Mesothelial cell of epicardium (in vitro differentiated cells): ENCODE measurements at regions not wholly inside any gene's neighbourhood (a gene's known extent, or its start where the extent isn't known, plus 50 kb on each side); places are given as distances from the start of the nearest gene placed in this dataset.
A peak's percentile ranks its signal among the peaks of the same experiment; 100 is the strongest.

Experiments used
- DNase-seq, 2 experiments: peaks; one replicate each; pipeline ENCODE4 v3.0.0; 2021; ENCODE audit warnings: low spot score in 2 of 2; ENCODE audit not compliant: unreplicated experiment in 2 of 2
- H3K27ac Mint-ChIP-seq: 2 replicates; pipeline ENCODE4 v1.8.0; 2021; ENCODE audit warnings: mixed read lengths
- H3K27me3 Mint-ChIP-seq: 2 replicates; pipeline ENCODE4 v1.8.0; 2021; ENCODE audit warnings: low read depth, mixed read lengths
- H3K36me3 Mint-ChIP-seq: 2 replicates; pipeline ENCODE4 v1.8.0; 2021; ENCODE audit warnings: mixed read lengths
- H3K4me1 Mint-ChIP-seq: 2 replicates; pipeline ENCODE4 v1.8.0; 2021; ENCODE audit warnings: mixed read lengths
- H3K4me3 Mint-ChIP-seq: 2 replicates; pipeline ENCODE4 v1.8.0; 2021; ENCODE audit warnings: mild to moderate bottlenecking, moderate library complexity, mixed read lengths
- H3K9me3 Mint-ChIP-seq: 2 replicates; pipeline ENCODE4 v1.8.0; 2021; ENCODE audit warnings: mixed read lengths
- TF ChIP-seq, protein P1 (sequence below): fragments of 200-600 bp; sonication (generic); IDR thresholded peaks from one replicate; pipeline ENCODE4 v1.5.0; 2021; ENCODE audit warnings: antibody characterized with exemption; ENCODE audit not compliant: unreplicated experiment

- H3K27me3 Mint-ChIP-seq, result no peaks in the 10 kb centered on the region
- no peak overlapping the region for H3K4me3 Mint-ChIP-seq
- TF ChIP-seq, protein P1, sequence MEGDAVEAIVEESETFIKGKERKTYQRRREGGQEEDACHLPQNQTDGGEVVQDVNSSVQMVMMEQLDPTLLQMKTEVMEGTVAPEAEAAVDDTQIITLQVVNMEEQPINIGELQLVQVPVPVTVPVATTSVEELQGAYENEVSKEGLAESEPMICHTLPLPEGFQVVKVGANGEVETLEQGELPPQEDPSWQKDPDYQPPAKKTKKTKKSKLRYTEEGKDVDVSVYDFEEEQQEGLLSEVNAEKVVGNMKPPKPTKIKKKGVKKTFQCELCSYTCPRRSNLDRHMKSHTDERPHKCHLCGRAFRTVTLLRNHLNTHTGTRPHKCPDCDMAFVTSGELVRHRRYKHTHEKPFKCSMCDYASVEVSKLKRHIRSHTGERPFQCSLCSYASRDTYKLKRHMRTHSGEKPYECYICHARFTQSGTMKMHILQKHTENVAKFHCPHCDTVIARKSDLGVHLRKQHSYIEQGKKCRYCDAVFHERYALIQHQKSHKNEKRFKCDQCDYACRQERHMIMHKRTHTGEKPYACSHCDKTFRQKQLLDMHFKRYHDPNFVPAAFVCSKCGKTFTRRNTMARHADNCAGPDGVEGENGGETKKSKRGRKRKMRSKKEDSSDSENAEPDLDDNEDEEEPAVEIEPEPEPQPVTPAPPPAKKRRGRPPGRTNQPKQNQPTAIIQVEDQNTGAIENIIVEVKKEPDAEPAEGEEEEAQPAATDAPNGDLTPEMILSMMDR, result no peak
- peaks cover 17% of the 10 kb centered on the region for H3K4me1 Mint-ChIP-seq
- no peaks in the 10 kb centered on the region for H3K36me3 Mint-ChIP-seq
- DNase-seq, result no peak
- no peaks in the 10 kb centered on the region for H3K9me3 Mint-ChIP-seq
- H3K27ac Mint-ChIP-seq, result peak overlapping the region; percentile 71
Measured at GRCh38 chr6:11434565-11435326, 102.8 kb upstream of the TMEM170B start.

GRCh38 chr6:11433860-11434259 is 103.7 kb upstream of the TMEM170B start:
- Mint-ChIP-seq H3K4me1 (peaks cover 18% of the 10 kb centered on the region), H3K27ac (no peak overlapping the region)

DNA sequence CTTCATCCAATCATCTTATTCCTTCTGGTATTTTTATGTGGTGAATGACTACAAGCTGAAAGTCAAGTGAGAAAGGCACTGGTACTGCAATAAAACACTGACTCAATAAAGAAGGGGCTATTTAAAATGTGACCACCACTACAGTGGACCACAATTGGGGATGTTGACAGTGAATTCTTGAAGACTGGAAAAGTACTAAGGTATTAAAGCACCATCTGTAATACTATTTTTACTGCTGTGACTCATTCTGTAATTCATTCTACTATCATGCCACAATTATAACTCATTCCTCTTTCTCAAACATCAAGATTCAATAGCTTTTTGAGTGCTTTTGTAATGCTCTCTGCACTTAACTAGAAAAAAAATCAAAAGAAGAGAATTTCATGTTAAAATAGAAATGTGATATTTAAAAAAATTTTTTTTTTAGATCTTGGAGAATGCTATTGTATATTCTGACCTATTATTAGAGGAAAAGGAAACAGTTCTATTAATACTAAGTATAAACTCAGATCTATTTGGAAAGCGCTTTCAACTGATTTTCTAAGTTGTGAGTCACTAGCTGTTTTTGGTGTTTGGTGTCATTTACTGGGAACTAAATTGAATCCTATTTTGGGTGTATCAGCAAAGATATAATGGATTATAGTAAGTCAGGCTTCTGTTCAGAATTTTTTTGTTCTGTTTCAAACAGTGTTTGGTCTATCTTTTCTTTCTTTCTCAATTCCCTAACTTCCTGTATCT is 104.7 kb upstream of the TMEM170B start:
- TF ChIP-seq, protein P1, result no peak

More at GRCh38 chr6:11433860-11434259, 103.7 kb upstream of the TMEM170B start:
- TF ChIP-seq, protein P1, result no peak
- Mint-ChIP-seq H3K36me3 (no peaks in the 10 kb centered on the region), H3K9me3 (no peaks in the 10 kb centered on the region), H3K27me3 (no peaks in the 10 kb centered on the region), H3K4me3 (no peak overlapping the region)
- DNase-seq, result no peak

GRCh38 chr6:11432091-11432490 is 105.5 kb upstream of the TMEM170B start:
- H3K4me1 Mint-ChIP-seq, result peaks cover 34% of the 10 kb centered on the region
- no peak overlapping the region for H3K4me3 Mint-ChIP-seq
- TF ChIP-seq, protein P1, result no peak
- no peak overlapping the region for H3K27ac Mint-ChIP-seq
- H3K27me3 Mint-ChIP-seq, result no peaks in the 10 kb centered on the region
- H3K36me3 Mint-ChIP-seq, result no peaks in the 10 kb centered on the region
- H3K9me3 Mint-ChIP-seq, result no peaks in the 10 kb centered on the region
- DNase-seq, result no peak

More for the DNA sequence above, 104.7 kb upstream of the TMEM170B start:
- Mint-ChIP-seq H3K9me3 (no peaks in the 10 kb centered on the region), H3K27ac (no peak overlapping the region), H3K27me3 (no peaks in the 10 kb centered on the region), H3K36me3 (no peaks in the 10 kb centered on the region), H3K4me3 (no peak overlapping the region), H3K4me1 (peaks cover 28% of the 10 kb centered on the region)
- no peak for DNase-seq

DNA sequence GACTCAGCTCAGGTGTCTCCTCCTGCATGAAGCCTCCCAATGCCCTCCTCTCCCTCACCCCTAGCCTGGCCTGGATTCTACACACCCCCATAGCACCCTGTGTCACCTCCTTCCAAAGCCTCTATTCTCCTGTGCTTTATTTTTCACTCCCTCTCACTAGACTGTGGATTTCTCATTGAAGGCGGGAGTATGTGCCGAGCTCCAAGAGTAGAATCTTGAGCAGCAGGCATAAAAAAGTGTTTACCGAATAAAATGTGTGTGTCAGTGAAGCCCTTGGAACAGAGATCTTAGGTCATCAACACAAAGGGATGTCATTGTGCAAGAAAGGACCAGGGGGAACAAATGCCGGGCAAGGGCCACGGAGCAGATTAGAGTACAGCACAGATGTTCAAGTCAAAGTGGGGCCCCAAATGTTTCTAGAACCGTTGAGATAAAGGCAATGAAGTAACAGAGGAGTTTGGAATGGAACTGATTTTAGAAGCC is 106.1 kb upstream of the TMEM170B start:
- Mint-ChIP-seq H3K27me3 (no peaks in the 10 kb centered on the region), H3K4me1 (peaks cover 37% of the 10 kb centered on the region), H3K9me3 (no peaks in the 10 kb centered on the region), H3K36me3 (no peaks in the 10 kb centered on the region), H3K4me3 (no peak overlapping the region), H3K27ac (no peak overlapping the region)
- TF ChIP-seq, protein P1, result no peak
- no peak for DNase-seq
